ENCODE measurements at regions not wholly inside any gene's neighbourhood (a gene's known extent, or its start where the extent isn't known, plus 50 kb on each side); places are given as distances from the start of the nearest gene placed in this dataset.

- Histone ChIP-seq H3K9me3 (ENCODE audit: control insufficient read depth, low read depth, low read length) (no peaks in the 10 kb centered on the region), H3K4ac (ENCODE audit: low read depth, low read length) (no peak overlapping the region), H2BK15ac (ENCODE audit: low read depth, low read length) (no peak overlapping the region), H3K18ac (ENCODE audit: insufficient read length, low read depth, low read length) (no peak overlapping the region), H3K56ac (ENCODE audit: insufficient read length, low read depth, low read length) (no peak overlapping the region), H2AK5ac (ENCODE audit: insufficient read length, low read length) (no peak overlapping the region), H3K79me1 (ENCODE audit: insufficient read depth, low read depth, low read length, poor library complexity, severe bottlenecking) (no peaks in the 10 kb centered on the region), H3K23ac (ENCODE audit: insufficient read length, low read depth, low read length) (no peak overlapping the region), H3K4me2 (ENCODE audit: insufficient read depth, insufficient read length, low read length) (no peak overlapping the region), H4K8ac (replicated peaks; ENCODE audit: insufficient read length, low read depth, low read length) (no peak overlapping the region), H3K23me2 (ENCODE audit: insufficient read length, low read depth, low read length, poor library complexity, severe bottlenecking) (no peaks in the 10 kb centered on the region), H3K4me1 (ENCODE audit: insufficient read depth, low read length) (no peaks in the 10 kb centered on the region), H3K9ac (ENCODE audit: extremely low read depth, insufficient read length, low read length) (no peak overlapping the region), H3K27ac (ENCODE audit: insufficient read length, low read depth, low read length) (no peak overlapping the region), H2BK120ac (ENCODE audit: low read depth, low read length, poor library complexity, severe bottlenecking) (no peak overlapping the region), H4K91ac (ENCODE audit: insufficient read length, low read depth, low read length) (no peak overlapping the region), H2BK5ac (ENCODE audit: insufficient read length, low read length) (no peak overlapping the region), H3K27me3 (ENCODE audit: insufficient read depth, low read length) (no peaks in the 10 kb centered on the region), H2BK12ac (ENCODE audit: insufficient read length, low read depth, low read length) (no peak overlapping the region), H3K79me2 (ENCODE audit: insufficient read depth, low read length) (no peaks in the 10 kb centered on the region), H4K20me1 (ENCODE audit: control insufficient read depth, insufficient read depth, insufficient read length) (no peaks in the 10 kb centered on the region), H4K5ac (ENCODE audit: insufficient read length, low read depth, low read length) (no peak overlapping the region), H2AFZ (ENCODE audit: low read length) (no peak overlapping the region), H2BK20ac (ENCODE audit: low read depth, low read length, poor library complexity, severe bottlenecking) (no peak overlapping the region), H3K14ac (ENCODE audit: insufficient read depth, low read length) (no peak overlapping the region), H3T11ph (ENCODE audit: low read length) (no peak overlapping the region)
- no peak for TF ChIP-seq CTCF (conservative IDR thresholded peaks at IDR 0.05)
- Mint-ChIP-seq H3K9me3 (peaks cover under 1 to 5% of the 10 kb centered on the region in 2 experiments; a peak in 4 of 5 replicates), H3K36me3 (ENCODE audit: insufficient read depth in 1 of 3, low read depth in 3 of 3) (peaks cover 0 to 3% (median 2%) of the 10 kb centered on the region in 3 experiments; a peak in 2 of 7 replicates), H3K4me1 (no peaks in the 10 kb centered on the region), H3K4me3 (no peak overlapping the region), H3K27ac (no peak overlapping the region), H3K27me3 (ENCODE audit: low read depth) (no peaks in the 10 kb centered on the region)
- DNase-seq: no peak
These were observed 296.6 kb upstream of the MYOCD start for GRCh38 chr17:12369065-12369464.

All from H9 (cell line).